GM21529 (cell line): ENCODE measurements at regions not wholly inside any gene's neighbourhood (a gene's known extent, or its start where the extent isn't known, plus 50 kb on each side); places are given as distances from the start of the nearest gene placed in this dataset.

Experiments
- ATAC-seq: cut with Tn5 transposase; IDR thresholded peaks from one replicate; pipeline ENCODE4 v1.9.1; 2021; ENCODE audit not compliant: unreplicated experiment

DNA sequence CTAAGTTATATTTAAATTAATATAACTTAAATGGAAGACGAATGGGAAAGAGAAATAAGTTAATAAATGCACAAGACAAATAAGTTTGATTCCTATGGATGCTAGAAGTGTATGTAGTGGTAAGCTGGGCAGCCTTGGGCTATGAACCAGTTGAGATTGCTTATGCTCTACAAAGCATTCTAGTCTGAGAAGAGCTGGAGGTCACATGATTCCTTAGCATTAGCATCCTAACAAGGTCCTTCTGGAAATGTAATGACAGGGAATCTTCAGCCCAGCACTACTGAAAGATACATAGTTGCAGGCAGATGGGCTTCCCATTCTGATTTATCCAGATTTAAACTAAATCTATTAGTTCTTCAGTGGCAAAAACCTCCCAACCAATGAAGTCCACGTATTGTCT, 102.3 kb upstream of the ESRRG start:
- ATAC-seq: no peak

DNA sequence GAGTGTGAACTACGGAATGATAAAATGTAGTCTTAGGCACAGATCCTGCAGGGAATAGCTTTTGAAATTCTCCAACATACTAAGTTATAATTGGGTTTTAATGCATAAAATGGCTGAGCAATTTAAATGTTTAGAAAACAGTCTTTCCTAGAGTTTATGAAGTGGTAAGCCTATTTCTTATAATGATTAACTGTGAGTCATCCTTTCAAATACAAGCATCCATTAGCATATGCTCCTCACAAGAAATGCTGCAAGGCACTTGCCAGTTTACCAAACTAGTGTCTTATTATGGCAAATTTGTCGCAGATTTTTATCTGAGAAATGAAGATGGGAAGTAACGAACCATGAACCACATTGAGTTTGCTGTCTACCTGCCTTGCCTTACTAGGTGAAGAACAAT, 101.3 kb upstream of the ESRRG start:
- no peak for ATAC-seq

DNA sequence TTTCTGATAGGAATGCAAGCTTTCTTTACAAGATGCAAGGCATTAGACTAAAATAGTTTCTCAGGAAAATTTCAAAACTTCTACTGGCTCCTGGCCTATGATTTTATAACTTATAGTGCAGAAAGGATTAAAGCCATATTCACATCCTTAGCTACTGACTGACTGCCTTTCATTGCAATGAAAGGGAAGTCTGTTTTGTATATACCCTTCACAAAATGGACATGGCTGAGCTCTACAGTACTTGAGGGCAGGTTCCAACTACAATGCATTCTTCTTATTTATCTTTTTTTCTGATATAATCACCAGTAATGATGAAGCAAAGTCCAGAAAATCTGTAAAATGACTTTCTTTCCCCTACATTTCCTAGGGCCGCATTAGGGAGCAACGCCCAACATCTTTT, 100.5 kb upstream of the ESRRG start:
- no peak for ATAC-seq

DNA sequence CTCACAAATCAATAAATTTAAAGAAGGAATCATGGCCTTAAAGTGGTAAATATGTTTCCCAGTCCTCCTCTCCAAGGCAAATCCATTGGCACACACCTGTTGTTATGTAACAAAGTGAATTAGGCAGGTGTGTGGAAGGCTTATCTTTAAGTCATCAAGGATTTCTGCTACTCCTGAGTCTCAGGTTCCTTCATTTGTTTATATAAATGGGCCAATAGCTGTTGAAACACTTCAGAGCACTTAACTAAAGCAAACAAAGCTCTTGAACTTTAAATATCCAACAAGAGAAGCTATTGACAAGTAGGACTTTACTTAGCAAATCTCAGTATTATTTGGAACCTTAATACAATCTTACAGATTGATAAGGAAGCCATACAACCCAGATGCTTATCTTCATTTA, 99.3 kb upstream of the ESRRG start:
- ATAC-seq: no peak

DNA sequence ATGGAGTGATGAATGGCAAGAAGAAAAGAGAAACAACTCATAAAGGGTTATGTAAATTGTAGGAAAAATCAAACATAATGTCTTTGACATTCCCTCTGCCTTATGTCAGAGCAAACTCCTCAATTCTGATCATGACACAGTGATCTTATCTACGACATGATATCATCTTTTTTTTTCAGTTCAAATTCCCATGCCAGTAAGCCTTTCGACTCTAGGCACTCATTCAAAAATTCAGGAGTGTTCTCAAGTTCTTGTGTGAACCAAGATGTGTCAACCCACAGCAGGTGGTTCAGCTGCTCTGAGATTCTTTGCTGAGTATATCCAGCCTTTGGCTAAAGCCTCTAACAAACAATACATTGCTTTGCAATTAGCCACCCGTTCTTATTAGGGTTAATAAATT, 97.1 kb upstream of the ESRRG start:
- ATAC-seq: no peak

DNA sequence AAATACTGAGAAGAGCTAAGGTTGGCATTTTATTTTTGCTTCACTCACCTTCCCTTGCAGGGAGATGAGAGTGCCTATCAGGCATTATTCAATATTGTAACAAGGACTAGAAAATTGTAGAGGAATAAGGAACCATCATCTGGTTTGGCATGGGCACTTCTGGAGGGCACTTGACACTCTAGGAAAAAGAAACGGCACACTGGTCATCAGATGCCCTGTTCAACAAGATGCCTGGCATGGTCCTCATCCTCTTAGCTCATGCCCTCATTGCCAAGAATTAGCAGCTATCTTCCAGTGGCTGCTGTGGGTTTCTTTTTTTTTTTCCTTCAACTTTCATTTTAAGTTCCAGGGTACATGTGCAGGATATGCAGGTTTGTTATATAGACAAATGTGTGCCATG, 95.1 kb upstream of the ESRRG start:
- ATAC-seq: no peak

DNA sequence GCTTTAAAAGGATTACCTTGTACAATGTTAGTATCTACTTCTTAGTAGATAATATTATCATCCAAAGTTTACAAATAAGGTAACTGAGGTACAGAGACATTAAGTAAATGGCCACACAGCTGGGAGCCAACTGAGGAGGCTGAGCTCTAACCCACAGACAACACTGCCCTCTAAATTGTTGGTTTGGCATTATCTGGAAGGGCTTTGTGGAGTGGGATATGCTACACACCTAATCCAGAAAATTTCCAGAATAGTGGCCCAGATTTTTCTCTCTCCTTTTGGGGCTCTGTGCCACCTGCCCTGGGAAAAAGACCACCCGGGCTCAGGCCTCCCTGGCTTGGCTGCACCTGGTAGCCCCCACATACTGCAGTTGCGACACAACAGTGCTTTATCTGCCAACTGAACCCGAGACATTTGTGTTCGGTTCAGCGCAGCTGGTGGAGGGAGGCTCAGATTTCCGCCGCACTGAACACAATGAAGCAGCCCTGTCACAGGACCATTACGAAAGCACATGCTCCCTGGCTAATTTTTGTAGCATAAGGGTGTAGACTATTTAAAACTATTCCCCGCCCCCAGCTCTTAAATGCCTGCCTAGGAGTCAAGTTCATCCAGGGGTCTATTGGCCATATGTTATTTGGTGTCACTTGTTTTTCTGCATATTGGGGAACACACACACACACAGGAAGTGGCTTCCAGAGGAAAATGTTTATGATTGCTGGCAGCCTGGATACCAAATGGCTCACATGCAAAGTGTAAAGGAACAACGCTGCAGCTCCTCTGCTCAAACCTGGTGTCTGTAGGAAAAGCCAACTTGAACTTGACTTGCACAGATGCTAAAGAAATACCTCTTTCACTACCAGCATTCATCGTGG, 92.3 kb upstream of the ESRRG start:
- no peak for ATAC-seq

DNA sequence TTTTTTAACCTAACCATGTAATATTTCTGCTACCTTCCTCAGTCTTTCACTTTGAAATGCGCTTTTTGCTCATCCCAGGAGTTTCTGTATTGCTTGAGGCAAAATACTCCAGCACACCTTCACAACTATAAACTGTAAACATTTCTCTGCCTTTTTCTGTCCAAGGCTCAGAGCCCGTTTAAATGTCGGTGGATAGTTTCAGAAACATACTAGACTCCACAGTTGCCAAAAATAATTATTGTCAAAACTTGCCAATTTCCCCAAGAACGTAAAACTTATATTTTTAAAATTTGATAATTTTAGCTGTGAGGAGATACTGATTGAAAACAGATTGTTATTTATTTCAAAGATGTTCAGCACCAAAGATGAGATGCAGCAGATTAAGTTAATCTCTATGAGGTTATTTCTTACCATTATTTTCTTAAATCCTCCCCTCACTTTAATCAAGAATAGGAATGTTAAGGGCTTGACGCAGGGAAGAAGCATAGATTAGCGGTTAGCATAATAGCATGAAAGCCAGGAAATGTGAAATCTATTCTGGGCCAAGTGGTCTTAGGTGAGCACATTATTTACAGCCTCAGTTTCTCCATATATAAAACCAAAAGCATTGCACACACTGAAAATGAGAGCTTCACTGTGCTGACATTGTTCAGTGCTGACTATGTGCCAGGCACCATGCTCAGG, 91.5 kb upstream of the ESRRG start:
- ATAC-seq: no peak

DNA sequence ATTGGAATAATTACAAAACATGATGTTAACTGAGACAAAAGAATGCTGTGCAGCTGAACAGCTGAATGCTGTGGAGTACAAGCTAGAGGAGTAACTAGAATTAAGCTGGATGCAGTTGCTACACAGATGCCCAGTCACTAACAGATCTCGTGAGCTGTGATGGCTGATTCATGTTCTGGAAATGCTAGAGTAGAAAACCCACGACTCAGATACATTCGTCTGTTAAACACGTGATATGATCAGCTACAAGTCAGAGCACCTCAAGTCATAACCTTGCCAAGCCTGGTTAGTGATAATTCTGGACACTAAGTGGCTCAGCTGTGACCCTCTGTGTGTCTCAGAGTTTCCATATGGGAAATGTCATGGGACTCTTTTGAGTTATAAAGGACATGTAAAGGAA, 89.7 kb upstream of the ESRRG start:
- ATAC-seq: no peak

DNA sequence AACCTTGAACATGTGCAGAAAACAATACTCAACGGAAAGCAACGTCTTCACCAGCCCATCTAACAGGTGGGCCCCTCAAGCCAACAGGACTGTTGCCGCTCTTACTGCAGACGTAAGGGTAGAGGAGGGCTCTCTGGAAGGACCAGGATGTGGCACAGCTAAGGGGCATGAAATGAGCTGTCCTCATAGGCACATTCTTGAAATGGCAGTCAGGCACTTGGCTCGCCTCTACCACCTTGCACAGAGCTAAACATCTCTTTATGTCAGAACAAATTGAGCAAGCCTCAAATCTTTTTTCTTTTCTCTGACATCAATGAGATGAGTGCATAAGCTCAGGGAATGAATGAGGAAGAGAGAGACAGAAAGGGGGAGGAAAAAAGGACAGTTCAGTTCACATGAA, 86.4 kb upstream of the ESRRG start:
- no peak for ATAC-seq

DNA sequence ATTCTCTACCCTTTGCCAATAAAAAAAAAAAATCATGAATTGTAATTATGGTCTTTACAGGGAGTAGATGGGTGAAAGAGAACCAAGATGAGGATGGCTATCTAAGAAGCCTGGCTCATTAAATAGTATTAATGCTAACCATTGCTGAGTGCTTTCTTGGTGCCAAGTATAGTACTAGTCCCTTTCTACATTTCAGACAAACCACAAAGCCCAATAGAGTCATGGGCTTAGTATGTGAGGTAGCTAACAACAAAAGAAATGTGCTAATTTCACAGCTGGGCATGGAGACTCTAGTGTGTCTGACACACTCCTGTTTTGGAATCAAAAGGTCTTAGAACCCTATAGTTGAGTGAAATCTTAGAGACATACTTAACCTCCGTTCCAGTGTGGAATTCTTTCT, 84.5 kb upstream of the ESRRG start:
- no peak for ATAC-seq

DNA sequence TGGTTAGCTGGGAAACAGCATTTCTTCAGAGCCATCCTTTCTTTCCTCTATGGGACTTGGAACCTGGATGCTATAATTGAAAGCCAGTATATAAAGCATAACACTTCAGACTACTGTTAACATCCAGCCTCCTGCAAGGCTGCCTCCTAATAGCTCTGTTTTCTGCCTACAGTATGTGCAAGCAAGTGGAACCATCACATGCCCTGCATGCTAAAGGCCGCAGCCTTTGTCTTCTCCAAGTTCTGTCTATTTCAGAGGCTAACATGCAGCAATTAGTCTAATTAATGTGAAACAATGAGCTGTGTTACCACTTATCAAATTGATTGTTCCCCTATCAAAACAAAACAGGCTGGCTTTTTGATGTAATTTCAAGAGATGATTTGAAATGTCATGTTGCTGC, 82.7 kb upstream of the ESRRG start:
- no peak for ATAC-seq

DNA sequence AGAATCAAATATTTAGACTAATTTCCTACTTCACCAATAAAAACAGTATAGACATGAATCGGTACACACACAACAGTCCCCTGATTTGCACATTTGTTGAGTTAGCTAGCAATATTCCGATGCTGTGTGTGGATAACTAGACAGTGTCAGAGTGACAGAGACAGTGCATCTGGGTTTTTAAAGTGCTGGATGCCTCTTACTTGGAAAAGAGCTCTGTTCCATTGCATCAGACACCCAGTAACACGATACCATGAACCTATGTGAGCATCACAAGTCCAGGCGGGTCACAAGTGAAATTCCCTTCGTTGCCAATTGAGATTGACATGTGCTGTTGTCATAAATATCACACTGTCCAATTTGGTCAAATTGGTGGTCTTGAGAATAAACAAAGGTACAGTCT, 82.0 kb upstream of the ESRRG start:
- no peak for ATAC-seq

DNA sequence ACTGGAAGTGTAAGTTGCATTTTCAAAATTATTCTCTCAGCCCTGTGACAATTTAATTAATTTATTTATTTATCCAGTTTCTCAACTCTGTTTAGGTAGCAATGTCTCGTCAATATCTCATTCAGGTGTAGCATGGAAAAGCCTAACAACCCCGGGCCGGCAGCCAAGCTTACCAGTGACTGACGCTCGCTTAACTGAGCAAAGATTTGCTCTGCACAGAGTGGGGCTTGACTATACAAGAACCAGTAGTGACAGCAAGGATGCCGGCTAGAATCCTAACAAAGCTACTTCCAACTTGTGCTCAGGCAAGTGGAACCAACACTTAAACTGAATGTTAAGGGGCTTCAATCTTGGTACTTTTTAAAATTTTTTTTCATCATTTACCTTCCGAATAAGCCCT, 80.9 kb upstream of the ESRRG start:
- no peak for ATAC-seq

DNA sequence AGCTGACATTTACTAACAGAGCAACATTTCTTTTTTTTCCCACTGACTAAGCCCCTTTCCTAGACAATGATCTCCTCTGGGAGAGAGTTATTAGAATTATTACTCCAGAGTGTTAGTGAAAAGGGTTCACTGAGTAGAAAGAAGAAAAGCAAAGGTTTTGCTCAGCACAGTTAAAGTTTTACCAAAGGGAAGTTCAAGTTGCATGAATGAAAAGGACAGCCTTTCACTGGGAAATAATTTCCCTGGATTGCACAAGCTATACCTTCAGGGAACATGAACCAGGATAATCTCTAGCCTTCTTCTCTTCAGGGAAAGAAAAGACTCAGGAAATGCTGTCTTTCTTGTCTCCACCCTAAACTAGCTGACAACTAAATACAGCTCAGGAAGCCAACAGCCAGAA, 71.4 kb upstream of the ESRRG start:
- no peak for ATAC-seq

DNA sequence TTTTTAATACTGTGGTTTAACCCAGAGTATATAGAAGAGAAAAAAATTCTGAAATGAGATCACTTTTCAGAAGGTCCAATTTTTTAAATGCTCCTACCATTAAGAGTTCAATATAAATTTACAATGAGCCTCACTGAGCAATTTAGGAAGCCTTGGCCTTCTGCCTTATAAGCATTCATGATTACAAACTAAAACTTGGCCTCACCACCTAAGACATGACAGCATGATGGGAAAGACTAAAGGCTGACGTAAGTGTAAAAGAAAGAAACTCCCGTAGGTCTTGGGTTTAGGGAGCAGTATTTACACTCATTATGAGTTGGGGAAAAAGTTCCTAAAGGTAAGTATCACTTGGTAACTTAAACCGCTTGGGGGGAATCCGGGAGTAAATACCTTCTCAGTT, 70.7 kb upstream of the ESRRG start:
- ATAC-seq: no peak

DNA sequence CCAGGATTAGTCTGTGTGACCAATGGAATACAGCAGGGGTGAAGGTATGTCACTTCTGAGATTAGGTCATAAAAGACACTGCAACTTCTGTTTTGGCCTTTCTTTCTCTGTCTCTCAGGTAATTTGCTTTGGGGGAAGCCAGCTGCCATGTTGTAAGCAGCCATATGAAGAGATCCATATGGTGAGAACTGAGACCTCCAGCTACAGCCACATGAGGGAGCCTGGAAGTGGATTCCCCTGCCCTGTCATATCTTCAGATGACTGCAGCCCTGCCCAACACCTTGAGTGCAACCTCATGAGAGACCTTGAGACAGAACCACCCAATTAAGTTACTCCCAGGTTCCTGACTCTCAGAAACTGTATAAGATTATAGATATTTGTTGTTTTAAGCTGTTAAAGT, 70.1 kb upstream of the ESRRG start:
- ATAC-seq: no peak

DNA sequence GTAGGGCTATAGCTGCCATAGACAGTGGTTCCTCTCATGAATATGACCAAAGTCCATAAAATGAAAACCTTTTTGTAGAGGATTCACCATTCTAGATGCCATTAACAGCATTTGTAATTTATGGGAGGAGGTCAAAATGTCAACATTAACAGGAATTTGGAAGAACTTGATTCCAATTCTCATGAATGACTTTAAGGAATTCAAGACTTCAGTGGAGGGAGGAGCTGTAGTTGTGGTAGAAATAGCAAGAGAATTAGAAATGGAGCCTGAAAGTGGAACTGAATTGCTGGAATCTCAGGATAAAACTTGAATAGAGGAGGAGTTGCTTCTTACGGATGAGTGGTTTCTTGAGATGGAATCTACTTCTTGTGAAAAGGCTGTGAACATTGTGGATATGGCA, 65.4 kb upstream of the ESRRG start:
- ATAC-seq: no peak

DNA sequence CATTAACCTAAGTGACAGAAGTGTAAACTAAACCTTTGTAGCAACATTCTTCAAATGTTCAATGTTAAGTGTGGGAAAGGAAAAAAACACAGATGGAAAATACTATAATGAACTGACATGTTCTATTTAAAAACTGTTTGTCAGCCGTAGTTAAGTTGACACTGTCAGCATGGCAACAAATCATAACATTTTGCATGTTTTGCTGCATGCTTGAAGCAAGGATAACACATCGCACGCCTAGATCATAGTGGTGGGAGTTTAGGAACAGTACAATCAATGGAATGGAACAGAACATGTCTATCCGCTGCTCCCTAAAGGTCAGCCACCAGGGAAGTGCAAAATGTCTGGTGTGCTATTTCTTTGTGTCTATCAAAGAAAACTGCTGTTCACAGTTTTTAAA, 62.5 kb upstream of the ESRRG start:
- ATAC-seq: no peak

DNA sequence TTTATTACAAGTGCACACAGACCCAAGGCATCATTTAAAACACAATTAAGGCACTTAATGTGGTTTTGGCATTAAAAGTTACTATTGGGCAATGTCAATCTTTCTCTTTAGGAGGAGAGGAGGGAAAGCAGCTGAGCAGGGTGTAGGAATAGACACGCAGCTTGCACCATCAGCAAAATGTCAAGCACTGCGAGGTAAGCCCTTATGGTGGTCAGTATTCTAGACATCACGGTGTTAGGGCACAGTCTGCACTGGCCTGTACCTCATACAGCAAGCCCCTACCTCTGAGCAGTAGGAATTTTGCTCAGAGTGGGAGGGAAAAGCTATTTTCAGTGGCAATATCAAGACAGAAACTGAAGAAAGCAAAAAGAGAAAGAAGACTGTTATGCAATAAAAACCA, 62.0 kb upstream of the ESRRG start:
- ATAC-seq: no peak

DNA sequence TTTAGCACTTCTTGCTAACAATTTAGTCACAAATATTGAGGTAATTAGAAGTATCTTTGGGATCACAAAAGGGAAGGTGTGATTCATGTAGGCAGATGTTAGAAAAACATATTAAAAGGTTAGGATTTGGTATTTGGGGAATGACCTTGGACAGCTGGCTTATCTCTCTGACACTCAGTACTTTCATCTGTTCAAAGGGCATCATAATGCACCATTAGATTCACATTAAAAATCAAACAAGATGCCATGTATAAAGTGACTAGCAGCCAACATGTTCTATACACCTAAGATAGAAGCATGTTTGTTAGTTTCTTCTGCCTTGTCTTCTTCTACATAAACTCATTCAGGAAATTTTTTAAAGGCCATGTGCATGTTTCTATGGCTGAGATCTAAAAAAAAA, 56.5 kb upstream of the ESRRG start:
- no peak for ATAC-seq

DNA sequence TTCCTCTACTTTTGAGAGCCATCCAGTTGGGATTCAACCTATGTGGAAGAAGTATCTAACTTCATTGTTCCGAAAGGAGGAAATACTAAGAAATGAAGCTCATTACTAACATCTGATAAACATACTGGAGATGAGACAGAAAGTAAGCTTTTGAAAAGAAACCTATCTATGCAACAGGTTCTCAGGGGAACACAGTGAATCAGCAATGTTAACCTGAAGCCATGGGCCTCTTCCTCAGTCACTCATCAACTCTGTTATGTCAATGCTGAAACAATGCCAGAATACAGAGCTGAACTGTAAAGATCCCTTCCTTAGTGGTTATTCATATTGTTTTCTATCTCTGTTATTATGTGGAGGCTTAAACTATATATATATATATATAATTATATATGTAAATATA, 55.5 kb upstream of the ESRRG start:
- ATAC-seq: no peak

DNA sequence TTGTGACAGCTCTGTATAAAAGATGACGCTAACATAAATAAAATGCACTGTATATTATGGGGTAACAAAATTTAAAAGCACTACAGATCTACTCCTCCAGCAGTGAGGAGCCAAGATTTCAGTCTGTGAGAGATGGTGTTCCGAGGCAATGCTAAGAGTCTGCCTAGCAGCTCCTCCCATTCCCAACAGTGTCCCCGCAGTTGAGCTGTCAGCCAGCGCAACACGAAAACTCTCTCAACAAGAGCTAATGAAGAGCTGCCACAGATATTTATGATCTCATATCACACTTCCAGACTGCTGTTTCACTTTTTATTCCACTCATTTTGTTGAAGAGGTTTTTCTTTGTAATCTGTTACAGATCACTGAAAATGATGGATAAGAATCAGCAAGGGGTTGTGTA, 53.9 kb upstream of the ESRRG start:
- ATAC-seq: no peak
